Left ventricle myocardium superior (tissue), 1 donor: ENCODE measurements at regions not wholly inside any gene's neighbourhood (a gene's known extent, or its start where the extent isn't known, plus 50 kb on each side); places are given as distances from the start of the nearest gene placed in this dataset.
"Not testable (repeated sequence)": the region's sequence is repeated elsewhere in the genome, so short reads cannot be mapped to it uniquely, and the experiment has no call there.

Source experiments
- ATAC-seq: fragments of 200-7000 bp; cut with Tn5 transposase; one replicate; pipeline ENCODE4 v1.9.1; 2020; ENCODE audit warnings: mild to moderate bottlenecking, moderate library complexity
- DNase-seq: peaks from one replicate; pipeline ENCODE4 v3.0.0-alpha.2; 2020
- intact Hi-C: fragments of 100-400 bp; cut with micrococcal nuclease; formaldehyde crosslinking; loops from one replicate; pipeline ENCODE4 v1.11.0; 2022
- donor health status: DM: no; HTN: yes; CAD: no; lungs with severe emphysema.

GRCh38 chr12:13358391-13358905, 161.9 kb downstream of the EMP1 start:
- no peak for DNase-seq
- ATAC-seq: no peak
- intact Hi-C loops: no loop called here

GRCh38 chr12:13350946-13351345, 154.4 kb downstream of the EMP1 start:
- no peak for DNase-seq
- no peak for ATAC-seq
- intact Hi-C loops: no loop called here

DNA sequence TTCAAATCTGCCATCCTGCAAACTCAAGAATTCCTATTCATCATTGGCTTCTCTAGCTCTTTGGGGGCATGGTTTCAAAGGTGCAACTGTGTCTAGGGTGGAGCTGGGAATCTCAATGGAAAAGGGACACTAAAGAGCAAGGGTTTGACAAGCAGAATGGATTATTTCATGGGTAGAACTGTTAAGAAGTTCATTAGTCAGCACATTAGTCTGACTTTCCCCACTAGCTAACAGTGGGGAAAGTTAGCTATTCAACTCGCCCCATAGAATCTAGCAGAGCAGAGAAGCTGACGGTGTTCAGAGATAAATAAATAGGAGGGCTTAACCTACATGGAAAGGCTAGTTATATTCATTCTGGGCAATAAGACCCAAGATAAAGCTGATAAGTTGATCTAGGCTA, 153.9 kb downstream of the EMP1 start:
- intact Hi-C loops: no loop called here
- ATAC-seq (no peak), DNase-seq (no peak)

DNA sequence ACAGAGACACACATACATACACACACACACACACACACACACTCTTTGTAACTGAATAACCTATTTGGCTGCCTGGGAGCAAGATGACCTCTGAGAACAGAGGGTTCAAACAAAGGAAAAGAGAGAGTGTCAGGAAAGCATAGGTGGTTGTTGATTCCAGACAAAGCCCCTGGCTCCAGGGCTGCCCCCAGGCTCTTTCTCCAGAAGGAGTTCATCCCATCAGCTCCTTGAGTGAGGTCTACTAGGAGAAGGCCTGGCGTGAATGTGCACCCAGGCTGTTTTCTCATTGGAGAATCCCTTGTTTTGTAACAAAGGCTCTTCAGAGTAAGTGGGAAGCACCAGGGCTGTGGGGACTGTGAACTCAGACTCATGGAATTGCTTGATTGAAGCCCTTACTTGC, 151.9 kb downstream of the EMP1 start:
- intact Hi-C loops: no loop called here
- DNase-seq: no peak
- ATAC-seq: no peak

DNA sequence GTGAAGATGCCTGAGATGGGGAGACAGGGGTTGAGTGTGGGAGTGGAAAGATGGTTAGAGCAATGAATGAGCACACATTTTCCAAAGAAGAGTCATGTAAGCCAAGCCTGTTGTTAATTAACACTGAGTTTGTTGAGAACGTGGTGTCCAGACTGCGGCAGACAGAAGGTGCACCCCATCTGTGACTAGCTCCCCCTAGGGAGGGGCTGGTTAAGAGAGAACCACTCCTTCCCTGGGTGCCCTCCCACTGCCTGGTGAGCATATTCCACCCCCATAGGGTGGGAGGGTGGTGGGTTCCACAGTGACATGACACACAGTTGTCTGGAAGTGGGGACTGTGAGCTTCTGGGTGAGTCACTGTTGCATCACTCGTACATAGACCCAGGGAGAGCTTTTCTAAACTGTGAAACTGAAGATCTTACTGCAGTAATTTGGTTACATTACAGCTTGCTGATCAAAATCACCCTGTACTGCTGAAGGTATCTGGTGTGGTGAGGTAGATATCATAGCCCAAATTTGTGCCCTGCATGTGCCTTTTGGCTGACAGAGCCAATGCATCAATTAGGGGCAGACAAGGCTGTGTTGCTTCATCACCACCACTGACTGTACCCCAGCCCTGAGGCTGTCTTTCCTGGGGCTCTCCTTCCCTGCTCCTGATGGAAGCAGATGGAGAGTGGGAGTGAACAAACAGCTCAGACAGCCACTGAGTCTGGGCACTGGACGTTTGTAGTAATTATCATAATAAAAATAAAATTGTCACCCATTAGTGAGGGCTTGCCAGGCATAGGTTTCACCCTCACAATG, 150.9 kb downstream of the EMP1 start:
- ATAC-seq: peak; percentile 27
- intact Hi-C loops: no loop called here
- DNase-seq: no peak

DNA sequence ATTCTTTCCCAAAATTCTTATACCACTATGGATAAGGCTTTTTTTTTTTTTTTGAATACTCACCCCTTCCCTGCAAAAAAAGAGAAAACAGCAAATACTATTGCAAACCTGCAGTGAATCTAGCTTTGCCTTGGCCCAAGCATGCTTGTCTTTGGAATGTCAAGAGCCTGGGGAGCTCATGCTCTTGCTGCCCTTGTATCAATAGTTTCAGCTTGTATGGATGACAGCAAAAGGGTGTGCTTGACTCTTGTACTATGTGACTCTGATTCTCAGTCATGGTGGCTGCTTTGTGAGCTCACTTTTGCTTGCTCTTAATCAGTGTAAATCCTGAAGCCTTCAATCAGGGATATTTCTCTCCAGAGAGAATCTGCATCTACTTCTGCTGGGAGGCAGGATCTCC, 149.2 kb downstream of the EMP1 start:
- intact Hi-C loops: no loop called here
- ATAC-seq (no peak), DNase-seq (no peak)

GRCh38 chr12:13343375-13343774, 146.8 kb downstream of the EMP1 start:
- no peak for DNase-seq
- ATAC-seq: no peak
- intact Hi-C loops: no loop called here

GRCh38 chr12:13342971-13343370, 146.4 kb downstream of the EMP1 start:
- ATAC-seq (no peak), DNase-seq (no peak)
- intact Hi-C loops: no loop called here

GRCh38 chr12:13340149-13340548, 143.6 kb downstream of the EMP1 start:
- ATAC-seq (no peak), DNase-seq (no peak)
- intact Hi-C loops: no loop called here

- DNase-seq: no peak
- no peak for ATAC-seq
- intact Hi-C loops: no loop called here
Measured at GRCh38 chr12:13339538-13339937, 143.0 kb downstream of the EMP1 start.

DNA sequence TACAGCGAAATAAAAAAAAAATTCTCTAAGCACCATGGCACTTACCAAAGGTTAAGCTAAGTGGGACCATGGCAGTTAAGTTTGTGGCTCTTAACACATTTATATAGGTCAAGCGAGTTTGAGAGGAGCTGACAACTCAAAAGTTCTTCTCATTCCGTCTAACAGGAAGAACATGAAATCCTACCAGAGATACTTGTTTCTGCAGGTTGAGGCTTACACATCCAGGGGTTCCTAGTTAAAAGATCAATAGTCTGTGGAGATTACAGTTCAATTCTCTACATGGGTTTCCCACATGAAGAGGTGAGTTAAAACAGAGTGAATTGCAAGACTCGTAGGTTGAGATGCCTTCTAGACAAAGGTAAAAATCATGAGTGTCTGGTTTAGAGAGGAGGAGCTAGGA, 142.6 kb downstream of the EMP1 start:
- no peak for ATAC-seq
- DNase-seq: no peak
- intact Hi-C loops: no loop called here

DNA sequence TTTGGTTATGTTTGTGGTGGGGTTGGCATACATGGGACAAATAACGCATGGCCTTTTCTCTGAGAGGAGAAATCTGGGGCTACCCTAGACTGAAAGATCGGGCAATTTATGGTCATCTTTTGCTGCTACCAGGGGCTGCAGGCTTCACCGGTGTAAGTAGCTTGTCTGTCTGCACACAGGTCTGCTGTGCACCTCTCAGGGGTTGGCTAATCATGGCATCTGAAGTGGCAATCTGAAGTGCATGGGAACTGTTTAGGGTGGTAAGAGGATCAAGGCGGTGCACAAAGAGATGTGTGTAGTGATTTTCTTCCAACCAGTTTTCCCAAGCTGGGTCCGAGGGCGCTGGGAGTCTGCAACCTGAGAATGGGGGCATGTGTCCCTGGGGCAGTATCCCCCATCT, 141.3 kb downstream of the EMP1 start:
- DNase-seq (no peak), ATAC-seq (no peak)
- intact Hi-C loops: no loop called here

GRCh38 chr12:13336216-13336615, 139.7 kb downstream of the EMP1 start:
- intact Hi-C loops: no loop called here
- no peak for DNase-seq

GRCh38 chr12:13328535-13328934, 132.0 kb downstream of the EMP1 start:
- no peak for DNase-seq
- ATAC-seq: no peak
- intact Hi-C loops: no loop called here

More at GRCh38 chr12:13336216-13336615, 139.7 kb downstream of the EMP1 start:
- ATAC-seq: no peak

- intact Hi-C loops: no loop called here
- DNase-seq: no peak
- no peak for ATAC-seq
Measured at GRCh38 chr12:13326076-13326475, 129.6 kb downstream of the EMP1 start.

GRCh38 chr12:13325037-13325436, 128.5 kb downstream of the EMP1 start:
- intact Hi-C loops, ATAC-seq, DNase-seq: not testable (repeated sequence)

DNA sequence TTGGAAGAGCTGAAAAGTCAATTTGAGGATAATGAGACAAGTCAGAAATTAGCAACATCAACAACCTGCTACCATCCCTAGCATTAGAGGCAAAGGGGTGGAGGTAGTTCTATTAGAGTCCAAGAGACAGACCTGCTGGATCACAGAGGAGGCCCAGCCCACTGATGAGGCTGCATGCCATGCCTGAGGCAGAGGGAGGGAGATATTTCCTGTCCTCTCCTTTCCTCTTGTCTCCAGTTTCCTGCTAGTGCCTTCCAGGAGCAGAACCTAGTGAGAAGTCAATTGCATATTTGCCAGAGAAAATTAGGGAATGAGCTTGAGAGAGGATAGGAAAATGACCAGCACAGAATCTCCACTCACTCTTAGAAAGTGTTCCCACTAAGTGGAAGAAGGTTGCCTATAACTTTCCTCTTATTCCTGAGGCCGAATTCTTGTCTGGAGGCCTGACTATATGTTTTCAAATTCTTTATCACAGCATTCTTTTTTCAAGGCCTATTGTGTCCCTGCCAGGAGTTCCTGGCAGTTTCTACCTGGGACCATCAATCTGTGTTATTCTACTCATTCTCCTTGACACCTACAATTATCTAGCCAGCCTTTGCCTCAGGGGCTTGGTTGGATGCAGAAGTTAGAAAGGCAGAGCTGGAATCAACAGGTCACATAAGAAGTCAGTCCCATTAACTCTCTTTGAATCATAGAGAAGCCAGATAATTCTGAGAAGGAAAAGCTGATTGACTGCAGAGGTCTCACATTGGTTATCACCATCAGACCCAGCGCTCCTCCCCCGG, 121.9 kb downstream of the EMP1 start:
- intact Hi-C loops: no loop called here
- ATAC-seq: no peak

GRCh38 chr12:13316587-13317246, 120.2 kb downstream of the EMP1 start:
- ATAC-seq (no peak), DNase-seq (no peak)
- intact Hi-C loops: no loop called here

More for the DNA sequence above, 121.9 kb downstream of the EMP1 start:
- DNase-seq: no peak

GRCh38 chr12:13313886-13314285, 117.4 kb downstream of the EMP1 start:
- intact Hi-C loops: no loop called here
- DNase-seq (no peak), ATAC-seq (no peak)

DNA sequence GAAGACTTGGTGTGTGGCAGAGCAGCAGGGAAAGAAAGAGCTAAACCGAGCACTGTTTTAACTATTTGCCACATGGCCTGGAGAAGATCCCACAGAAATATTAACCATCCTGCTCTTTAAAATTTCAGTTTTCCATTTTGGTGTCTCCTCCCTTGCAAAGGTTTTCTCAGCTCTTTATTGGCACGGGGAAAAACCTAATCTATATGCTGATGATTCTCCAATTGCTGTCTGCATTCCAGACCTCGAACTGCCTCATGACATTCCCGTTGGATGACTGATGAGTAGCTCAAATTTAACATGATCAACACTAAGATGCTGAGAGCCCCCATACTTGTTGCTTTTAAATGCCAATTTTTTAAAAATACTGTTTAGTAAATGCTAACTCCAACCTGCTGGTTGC, 115.0 kb downstream of the EMP1 start:
- ATAC-seq (no peak), DNase-seq (no peak)
- intact Hi-C loops: no loop called here
